ENCODE measurements at regions not wholly inside any gene's neighbourhood (a gene's known extent, or its start where the extent isn't known, plus 50 kb on each side); places are given as distances from the start of the nearest gene placed in this dataset.
"Not testable (repeated sequence)": the region's sequence is repeated elsewhere in the genome, so short reads cannot be mapped to it uniquely, and the experiment has no call there.

- DNase-seq: no peak
Measured at GRCh38 chr14:103186909-103187586, 63.8 kb downstream of the TNFAIP2 start.

- no peak for DNase-seq
Measured at GRCh38 chr14:103187911-103188310, 64.7 kb downstream of the TNFAIP2 start.

- DNase-seq: peak; percentile 9
Measured at GRCh38 chr14:103188810-103189480, 65.7 kb downstream of the TNFAIP2 start.

- no peak for DNase-seq
Measured at GRCh38 chr14:103189481-103190470, 66.5 kb downstream of the TNFAIP2 start.

- DNase-seq: no peak
Measured at GRCh38 chr14:103190741-103191140, 67.5 kb downstream of the TNFAIP2 start.

- DNase-seq: no peak
Measured at GRCh38 chr14:103191844-103192243, 68.6 kb downstream of the TNFAIP2 start.

GRCh38 chr14:103192246-103192840 is 69.1 kb downstream of the TNFAIP2 start:
- no peak for DNase-seq

GRCh38 chr14:103192861-103193260 is 69.6 kb downstream of the TNFAIP2 start:
- DNase-seq: not testable (repeated sequence)

- DNase-seq: not testable (repeated sequence)
Measured at GRCh38 chr14:103193491-103193890, 70.2 kb downstream of the TNFAIP2 start.

- peak; percentile 64 for DNase-seq
Measured at GRCh38 chr14:103194256-103195045, 71.2 kb downstream of the TNFAIP2 start.

- DNase-seq: no peak
Measured at GRCh38 chr14:103195828-103196615, 72.8 kb downstream of the TNFAIP2 start.

- DNase-seq: no peak
Measured at GRCh38 chr14:103196716-103197115, 73.5 kb downstream of the TNFAIP2 start.

- DNase-seq: peak; percentile 65
Measured at GRCh38 chr14:103198131-103199105, 75.2 kb downstream of the TNFAIP2 start.

- DNase-seq: peak; percentile 53
Measured at GRCh38 chr14:103199124-103199523, 75.9 kb downstream of the TNFAIP2 start.

GRCh38 chr14:103201801-103202200 is 78.5 kb downstream of the TNFAIP2 start:
- no peak for DNase-seq

- peak; percentile 30 for DNase-seq
Measured at GRCh38 chr14:103204852-103205540, 81.7 kb downstream of the TNFAIP2 start.

GRCh38 chr14:103205541-103205906 is 82.3 kb downstream of the TNFAIP2 start:
- DNase-seq: no peak

GRCh38 chr14:103206023-103206481 is 82.8 kb downstream of the TNFAIP2 start:
- DNase-seq: peak; percentile 12

GRCh38 chr14:103206836-103207387 is 83.7 kb downstream of the TNFAIP2 start:
- DNase-seq: peak; percentile 54

Data from fibroblast of skin of right biceps (primary cell).